Parathyroid adenoma (tissue), 2 donors: ENCODE measurements at regions not wholly inside any gene's neighbourhood (a gene's known extent, or its start where the extent isn't known, plus 50 kb on each side); places are given as distances from the start of the nearest gene placed in this dataset.

Experiments
- H2AFZ ChIP-seq: fragments of 300-600 bp; sonication (generic); one replicate; pipeline ENCODE4 v1.7.0; 2017; ENCODE audit warnings: antibody characterized with exemption, mild to moderate bottlenecking
- H3K27ac ChIP-seq: fragments of 300-600 bp; sonication (generic); one replicate; pipeline ENCODE4 v1.7.0; 2017
- H3K27me3 ChIP-seq: fragments of 300-600 bp; sonication (generic); one replicate; pipeline ENCODE4 v1.7.0; 2017; ENCODE audit warnings: low read length; ENCODE audit not compliant: control insufficient read depth, insufficient read depth
- H3K36me3 ChIP-seq: fragments of 300-600 bp; sonication (generic); one replicate; pipeline ENCODE4 v1.7.0; 2017; ENCODE audit warnings: low read length; ENCODE audit not compliant: control insufficient read depth, insufficient read depth
- H3K4me1 ChIP-seq: fragments of 300-600 bp; sonication (generic); one replicate; pipeline ENCODE4 v1.7.0; 2017; ENCODE audit warnings: control low read depth
- H3K4me2 ChIP-seq: fragments of 300-600 bp; sonication (generic); one replicate; pipeline ENCODE4 v1.7.0; 2017; ENCODE audit warnings: low read length
- H3K4me3 ChIP-seq: fragments of 300-600 bp; sonication (generic); one replicate; pipeline ENCODE4 v1.7.0; 2017; ENCODE audit warnings: low read depth, low read length
- H3K79me2 ChIP-seq: fragments of 300-600 bp; sonication (generic); one replicate; pipeline ENCODE4 v1.7.0; 2017; ENCODE audit warnings: control low read depth
- H3K9ac ChIP-seq: fragments of 300-600 bp; sonication (generic); one replicate; pipeline ENCODE4 v1.7.0; 2017; ENCODE audit warnings: mild to moderate bottlenecking
- H3K9me3 ChIP-seq: fragments of 300-600 bp; sonication (generic); one replicate; pipeline ENCODE4 v1.7.0; 2017; ENCODE audit warnings: low read length; ENCODE audit not compliant: control insufficient read depth
- CTCF ChIP-seq: fragments of 300-600 bp; sonication (generic); IDR thresholded peaks from one replicate; pipeline ENCODE4 v1.7.0; 2017; ENCODE audit warnings: antibody characterized with exemption, mild to moderate bottlenecking
- donor health status: primary hyperparathyroidism.

GRCh38 chr12:33967760-33968159, 54.5 kb upstream of the ALG10 start:
- no peak overlapping the region for H3K9ac ChIP-seq
- no peaks in the 10 kb centered on the region for H3K4me1 ChIP-seq
- no peak overlapping the region for H3K4me2 ChIP-seq
- no peak for TF ChIP-seq CTCF
- H3K4me3 ChIP-seq: no peak overlapping the region
- no peaks in the 10 kb centered on the region for H3K27me3 ChIP-seq
- H2AFZ ChIP-seq: no peak overlapping the region
- no peaks in the 10 kb centered on the region for H3K79me2 ChIP-seq
- H3K36me3 ChIP-seq: no peaks in the 10 kb centered on the region
- H3K27ac ChIP-seq: no peak overlapping the region
- H3K9me3 ChIP-seq: no peaks in the 10 kb centered on the region
